IPS-NIHi11 (cell line): ENCODE measurements at regions not wholly inside any gene's neighbourhood (a gene's known extent, or its start where the extent isn't known, plus 50 kb on each side); places are given as distances from the start of the nearest gene placed in this dataset.
"Not testable (repeated sequence)": the region's sequence is repeated elsewhere in the genome, so short reads cannot be mapped to it uniquely, and the experiment has no call there.

Source experiments
- DNase-seq: peaks from one replicate; pipeline ENCODE4 v3.0.0; 2012; ENCODE audit warnings: mixed read lengths, low spot score

DNA sequence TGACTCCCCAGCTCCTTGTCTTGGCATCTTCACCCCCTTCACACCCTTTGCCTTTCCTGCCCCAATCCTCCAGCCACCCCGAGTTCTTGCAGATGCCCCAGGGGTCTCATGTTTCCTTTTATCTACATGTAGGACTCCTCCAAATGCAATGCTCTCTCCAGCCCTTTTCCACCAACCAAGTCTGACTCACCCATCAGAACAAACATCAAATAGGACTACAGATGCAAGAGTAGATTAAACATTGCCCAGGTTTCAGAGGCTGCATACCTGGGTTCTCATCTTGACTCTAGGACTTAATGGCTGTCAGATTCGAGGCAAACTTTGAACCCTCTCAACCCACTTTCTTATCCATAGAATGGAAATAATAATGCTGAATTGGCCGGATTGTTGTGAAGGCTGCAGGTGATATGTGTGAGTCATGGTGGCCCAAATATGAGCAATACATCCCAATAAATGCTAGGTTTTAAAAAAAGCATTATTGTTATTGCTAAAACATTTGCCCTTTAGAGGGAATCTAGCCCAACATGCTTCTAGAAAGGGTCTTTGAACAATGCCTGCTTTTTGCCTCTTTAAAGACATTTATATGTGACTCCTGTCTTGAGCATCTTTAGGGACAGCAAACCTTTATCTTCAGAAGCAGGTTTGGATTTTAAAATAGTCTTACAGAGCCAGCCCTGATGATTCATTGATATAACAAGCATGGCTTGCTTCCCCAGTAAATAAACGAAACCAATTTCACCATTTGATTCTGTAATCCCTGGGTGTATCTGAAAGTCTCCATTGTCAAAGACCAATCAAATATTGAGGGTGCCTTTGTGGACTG, 310.1 kb downstream of the FOXL1 start:
- DNase-seq = no peak

DNA sequence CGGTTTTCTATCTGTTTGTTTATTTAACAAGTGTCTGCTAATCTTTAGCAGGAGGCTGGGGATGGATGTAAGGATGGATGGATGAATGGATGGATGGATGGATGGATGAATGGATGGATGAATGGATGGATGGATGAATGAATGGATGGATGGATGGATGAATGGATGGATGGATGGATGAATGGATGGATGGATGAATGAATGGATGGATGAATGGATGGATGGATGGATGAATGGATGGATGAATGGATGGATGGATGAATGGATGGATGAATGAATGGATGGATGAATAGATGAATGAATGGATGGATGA, 310.7 kb downstream of the FOXL1 start:
- not testable (repeated sequence) for DNase-seq

DNA sequence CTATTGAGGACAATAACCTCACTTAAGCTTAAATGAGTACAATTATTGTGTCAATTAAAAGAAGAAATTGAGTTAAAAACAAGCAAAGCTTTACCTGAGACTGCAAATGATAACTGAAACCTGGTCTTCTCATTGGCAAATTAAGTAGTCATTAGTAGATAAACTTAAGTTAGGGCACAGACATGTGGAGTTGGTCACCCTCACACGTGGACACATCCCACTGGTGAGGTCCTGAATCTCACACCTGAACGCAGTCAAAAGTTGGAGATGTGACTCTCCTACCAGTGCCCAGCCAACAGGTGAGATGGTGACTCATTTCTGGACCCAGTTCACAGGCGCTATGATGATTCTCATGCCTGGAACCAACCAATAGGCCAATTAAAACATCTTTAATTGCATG, 311.6 kb downstream of the FOXL1 start:
- no peak for DNase-seq

DNA sequence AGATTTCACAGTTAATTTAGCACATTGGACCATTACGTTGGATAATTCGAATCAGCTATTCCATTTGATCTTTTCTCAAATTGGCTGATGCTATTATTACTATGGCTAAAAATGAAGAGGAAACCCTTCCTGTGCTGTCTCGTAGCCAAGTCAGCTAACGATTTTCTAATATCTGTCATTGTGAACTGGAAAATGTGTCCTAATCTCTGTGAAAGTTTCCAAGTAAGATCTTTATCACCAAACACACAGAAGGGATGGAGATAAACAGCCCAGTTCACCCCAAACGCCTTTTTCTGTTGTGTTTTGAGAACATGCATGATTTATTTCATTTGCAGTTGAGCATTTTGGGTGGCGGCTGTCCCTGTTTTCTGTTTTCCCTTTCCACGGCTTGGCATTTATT, 312.8 kb downstream of the FOXL1 start:
- no peak for DNase-seq

DNA sequence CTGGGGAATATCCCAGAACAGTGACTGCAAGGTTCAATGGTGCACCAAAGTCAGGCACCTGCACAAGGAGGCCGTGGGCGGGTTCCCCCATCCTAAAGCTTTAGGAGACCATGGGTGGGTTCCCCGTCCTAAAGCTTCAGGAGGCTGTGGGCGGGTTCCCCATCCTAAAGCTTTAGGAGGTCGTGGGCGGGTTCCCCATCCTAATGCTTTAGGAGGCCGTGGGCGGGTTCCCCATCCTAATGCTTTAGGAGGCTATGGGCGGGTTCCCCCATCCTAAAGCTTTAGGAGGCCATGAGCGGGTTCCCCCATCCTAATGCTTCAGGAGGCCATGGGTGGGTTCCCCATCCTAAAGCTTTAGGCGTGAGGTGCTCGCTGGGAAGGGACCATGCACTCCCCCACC, 313.3 kb downstream of the FOXL1 start:
- no peak for DNase-seq

DNA sequence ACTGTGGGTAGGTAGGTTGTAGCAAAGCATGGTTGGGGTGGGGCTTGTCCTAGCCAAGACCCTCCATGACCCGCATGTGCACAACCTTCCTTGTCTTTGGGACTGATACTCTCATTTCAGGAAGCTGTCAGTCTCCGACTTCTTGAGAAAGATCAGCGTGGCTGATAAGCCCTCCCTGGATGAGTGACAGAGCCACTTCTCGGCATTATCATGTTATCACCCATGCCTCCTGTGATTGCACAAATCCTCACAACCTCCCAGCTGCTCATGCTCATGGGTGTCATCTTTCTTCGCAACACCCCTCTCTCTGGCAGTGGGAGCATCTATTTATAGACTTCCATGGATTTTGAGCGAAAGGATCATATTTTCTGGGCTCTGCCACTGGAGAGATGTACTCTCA, 314.2 kb downstream of the FOXL1 start:
- no peak for DNase-seq

DNA sequence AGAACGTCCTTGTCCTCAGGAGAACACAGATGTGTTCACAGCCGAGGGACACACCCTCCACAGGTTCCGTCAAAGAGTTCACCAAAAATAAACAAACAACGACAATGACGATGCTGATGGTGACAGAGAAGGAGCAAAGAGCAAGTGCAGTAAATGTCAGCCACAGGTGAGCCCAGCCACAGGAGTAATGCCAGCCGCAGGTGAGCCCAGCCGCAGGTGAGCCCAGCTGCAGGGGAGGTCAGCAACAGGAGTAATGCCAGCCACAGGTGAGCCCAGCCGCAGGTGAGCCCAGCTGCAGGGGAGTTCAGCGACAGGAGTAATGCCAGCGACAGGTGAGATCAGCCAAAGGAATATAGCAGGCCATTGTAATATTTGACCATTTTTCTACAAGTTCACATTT, 315.2 kb downstream of the FOXL1 start:
- no peak for DNase-seq

DNA sequence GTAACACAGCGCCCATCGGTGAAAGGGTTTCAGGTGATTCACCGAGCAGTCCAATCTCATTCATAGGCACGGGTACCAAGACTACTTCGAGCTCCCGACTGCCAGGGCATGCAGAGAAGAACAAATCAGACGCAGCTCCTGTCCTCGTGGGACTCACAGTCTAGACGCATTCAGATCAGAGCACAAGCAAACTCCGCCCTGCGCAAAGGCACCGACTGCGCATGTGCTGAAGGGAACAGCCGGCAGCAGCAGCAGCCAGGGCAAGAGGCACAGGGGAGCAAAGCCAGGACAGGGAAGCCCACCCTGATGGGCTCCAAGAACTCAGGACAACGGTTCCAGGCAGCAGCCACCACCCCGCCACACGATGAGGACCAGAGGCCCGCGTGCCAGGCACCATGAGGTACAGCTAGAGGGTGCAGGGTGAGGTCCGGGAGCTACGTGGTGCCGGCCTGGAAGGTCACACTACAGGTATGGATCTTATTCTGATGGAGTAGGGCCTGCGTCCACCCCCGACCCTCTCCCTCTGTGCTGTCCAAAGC, 315.7 kb downstream of the FOXL1 start:
- no peak for DNase-seq

DNA sequence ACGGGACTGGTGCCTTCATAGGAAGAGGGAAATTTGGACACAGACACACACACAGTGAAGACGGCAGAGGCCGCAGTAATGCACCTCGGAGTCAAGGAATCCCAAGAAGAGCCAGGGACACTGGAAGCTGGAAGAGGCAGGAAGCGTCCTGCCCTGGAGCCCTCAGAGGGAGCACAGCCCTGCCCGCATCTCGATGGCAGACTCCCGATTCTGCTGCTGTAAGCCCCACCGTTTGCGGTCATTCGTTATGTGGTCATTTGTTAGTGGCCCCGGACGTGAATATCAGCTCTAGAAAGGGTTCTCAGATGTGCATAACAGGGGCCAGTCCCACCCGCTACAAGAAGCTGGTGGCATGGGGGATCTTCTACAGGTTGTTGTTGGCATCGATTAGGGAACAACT, 316.6 kb downstream of the FOXL1 start:
- DNase-seq = no peak

DNA sequence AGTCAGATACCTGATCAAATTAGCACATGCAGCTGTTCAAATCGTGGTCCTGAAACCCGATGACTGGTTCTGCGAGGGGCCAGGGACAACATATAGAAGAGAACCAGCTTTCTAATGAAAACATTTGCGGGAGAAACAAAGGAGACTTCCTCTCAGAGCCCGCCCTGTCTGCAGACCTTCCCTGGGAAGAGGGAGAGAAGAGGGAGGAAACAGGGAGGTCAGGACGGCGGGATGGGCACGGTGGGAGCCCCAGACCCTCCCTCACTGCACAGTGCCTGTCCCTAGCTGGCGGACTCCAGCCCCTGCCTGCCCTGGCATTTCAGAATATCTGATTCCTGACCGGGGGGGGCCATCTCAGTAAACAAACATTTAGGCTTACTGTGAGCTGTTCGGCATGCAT, 317.3 kb downstream of the FOXL1 start:
- no peak for DNase-seq

DNA sequence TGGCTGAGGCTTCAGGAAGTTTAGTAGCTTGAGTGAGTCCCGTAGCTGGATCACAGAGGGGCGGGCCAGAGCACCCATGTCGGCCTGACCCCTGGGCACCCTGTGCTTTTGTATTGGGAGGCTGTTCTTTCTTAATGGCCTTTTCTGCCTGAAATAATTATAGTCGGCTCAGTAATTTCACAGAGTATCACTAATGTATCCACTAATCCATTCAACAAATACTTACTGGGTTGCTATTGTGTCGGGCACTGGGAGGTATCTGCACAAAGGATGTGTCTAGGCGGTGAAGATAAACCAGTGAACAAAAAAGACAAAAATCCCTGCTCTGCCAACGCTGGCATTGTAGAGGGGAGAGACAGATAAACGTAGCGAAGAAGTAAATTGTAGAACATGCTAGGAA, 318.6 kb downstream of the FOXL1 start:
- no peak for DNase-seq

DNA sequence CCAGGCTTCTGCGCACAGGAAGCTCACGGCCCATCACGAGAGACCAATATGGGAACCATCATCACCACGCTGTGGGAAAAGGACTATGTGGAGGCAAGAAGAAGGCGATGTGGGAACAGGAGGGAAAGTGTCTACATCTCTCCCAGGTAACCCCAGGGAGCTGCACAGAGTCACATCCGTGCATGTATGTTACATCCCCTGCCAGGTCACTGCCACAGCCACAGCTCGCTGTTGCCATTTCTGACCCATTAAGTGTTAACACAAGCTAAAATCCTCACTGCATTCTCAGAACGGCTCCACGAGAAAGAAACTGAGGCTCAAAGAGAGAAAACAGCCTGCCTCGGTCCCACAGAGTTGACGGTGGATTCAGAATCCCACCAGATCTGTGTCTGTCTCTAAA, 319.1 kb downstream of the FOXL1 start:
- no peak for DNase-seq

DNA sequence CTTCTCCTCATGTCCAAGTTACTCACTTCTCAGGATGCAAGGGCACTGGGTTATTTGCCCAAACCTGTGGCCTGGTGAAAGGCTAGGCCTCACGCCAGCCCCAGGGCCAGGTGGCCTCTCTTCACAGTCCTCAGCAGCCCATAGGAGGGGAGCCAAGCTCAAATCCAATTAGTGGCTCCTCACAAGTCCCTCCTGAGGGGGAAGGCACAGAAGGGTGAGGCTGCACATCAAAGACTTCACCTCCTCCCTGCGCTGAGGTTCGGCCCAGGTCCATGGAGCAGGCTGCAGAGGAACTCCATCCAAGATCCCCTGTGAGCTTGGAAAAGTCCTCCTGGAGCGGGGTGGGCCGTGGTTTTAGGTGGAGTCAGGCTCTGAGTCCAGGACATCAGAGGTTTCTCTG, 320.0 kb downstream of the FOXL1 start:
- no peak for DNase-seq

DNA sequence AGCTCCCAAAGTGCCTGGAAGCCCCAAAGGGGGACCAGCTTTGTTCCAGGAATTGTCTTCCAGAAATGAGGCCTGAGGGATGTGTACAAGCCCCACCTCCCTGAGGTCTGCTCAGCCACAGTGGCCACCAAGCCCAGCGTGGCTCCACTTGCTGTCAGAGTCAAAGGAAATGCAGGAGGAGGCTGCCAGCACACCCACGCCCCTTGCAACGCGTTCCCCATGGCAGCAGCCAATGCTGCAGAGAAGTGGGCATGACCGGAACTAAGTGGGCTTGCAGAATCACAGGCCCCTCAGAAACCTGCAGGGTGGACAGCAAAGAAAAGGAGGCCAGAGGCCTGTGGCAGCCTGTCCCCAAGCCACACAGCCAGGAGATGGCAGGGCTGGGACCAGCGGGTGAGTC, 320.8 kb downstream of the FOXL1 start:
- no peak for DNase-seq

DNA sequence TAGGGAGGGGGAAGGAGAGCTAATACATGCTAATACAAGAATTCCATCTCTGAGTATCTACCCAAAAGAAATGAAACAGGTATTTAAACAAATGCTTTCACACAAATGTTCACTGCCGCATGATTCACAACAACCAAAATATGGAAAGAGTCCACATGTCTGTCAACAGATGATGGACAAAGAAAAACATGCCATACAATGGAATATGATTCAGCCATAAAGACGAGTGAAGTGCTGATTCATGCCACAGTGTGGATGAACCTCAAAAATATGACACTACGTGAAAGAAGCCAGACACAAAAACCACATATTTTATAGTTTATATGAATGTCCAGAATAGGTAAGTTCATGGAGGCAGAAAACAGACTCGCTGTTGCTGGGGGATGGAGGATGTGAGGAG, 321.4 kb downstream of the FOXL1 start:
- DNase-seq = no peak

DNA sequence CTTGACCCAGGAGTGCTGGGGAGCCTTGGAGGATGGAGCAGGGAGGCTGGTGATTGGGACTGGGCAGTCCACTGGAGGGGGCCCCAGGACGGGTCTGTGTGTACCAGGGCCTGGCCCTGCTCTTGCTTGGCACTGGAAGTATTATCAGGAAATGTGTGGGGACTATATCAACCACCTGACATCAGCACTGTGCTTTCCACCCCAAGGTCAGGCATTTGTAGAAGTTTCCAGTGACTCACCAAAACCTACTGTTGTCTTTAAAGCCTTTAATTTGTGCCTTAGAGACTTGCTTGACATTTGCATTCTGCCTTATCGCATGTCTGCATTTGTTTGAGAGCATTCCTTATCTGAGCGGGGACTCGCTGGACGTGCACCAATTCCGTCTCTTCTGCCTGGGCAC, 323.1 kb downstream of the FOXL1 start:
- DNase-seq = no peak

DNA sequence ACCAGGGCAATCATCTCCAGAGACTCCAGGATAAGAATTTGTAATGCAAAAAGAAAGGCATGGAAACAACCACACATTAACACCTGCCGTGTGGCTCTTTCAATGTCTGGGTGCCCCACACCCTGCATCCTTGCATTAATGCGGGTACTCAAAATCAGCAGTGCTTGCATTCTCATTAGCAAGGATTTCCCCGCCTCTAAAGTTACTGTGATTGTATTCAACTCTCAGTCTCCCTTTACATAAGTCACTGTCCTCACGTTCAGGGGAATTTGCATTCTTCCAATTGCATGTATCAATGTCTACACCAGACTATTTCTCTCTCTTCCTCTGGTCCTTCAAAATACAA, 324.3 kb downstream of the FOXL1 start:
- DNase-seq = no peak

DNA sequence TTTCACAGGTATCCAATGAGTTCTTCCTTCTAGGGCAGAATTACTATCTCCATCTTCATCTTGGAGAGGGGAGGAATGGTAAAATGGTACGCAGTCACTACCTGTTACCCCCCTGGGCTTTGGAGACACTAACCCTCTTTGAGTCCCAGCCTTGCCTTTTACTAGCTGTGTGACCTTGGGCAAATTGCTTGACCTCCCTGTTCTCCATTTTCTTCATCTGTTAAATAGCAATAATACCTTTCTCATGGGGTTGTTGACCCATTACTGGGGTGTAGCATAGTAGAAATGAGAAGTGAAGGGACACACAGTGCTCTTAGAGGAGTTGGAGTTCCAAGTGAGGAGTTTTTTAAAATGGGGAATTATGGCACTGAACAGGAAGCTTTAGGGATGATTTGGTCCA, 324.7 kb downstream of the FOXL1 start:
- DNase-seq = no peak

DNA sequence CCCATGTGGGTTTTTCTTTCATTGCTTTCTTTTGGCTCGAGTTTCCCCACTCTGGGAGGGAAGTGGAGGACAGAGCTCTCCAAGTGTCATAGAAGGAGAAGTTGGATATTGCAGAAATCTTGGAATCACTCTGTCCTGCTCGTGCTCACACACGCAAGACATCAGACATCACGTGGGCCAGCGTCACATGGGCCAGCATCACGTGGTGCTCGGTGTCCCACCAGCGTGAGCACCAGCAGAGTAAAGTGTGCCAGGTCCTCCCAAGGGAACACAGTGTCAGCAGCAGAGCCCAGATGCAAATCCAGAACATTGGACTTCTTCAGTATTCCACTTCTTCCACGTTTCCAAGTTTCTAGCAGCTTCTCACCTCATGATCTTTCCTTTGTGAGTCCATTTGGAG, 327.0 kb downstream of the FOXL1 start:
- DNase-seq = no peak

DNA sequence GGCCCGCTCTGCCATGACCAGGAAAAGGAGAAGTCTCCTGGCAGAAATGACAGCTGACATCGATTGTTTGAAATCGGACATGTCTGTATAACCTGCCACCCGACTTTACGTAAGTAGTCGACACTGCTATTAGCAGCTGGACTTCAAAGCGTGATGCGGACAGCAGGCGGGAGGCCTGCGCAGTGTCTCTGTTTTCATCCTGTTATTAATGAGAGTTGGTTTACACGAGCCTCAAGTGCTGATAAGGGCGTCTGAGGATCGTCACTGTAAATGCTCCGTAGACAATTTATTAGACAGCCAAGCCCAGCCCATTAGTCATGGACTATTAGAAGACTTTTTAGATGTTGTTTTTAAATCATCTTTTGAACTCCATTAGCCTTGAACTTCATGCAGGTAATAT, 328.3 kb downstream of the FOXL1 start:
- DNase-seq = no peak

DNA sequence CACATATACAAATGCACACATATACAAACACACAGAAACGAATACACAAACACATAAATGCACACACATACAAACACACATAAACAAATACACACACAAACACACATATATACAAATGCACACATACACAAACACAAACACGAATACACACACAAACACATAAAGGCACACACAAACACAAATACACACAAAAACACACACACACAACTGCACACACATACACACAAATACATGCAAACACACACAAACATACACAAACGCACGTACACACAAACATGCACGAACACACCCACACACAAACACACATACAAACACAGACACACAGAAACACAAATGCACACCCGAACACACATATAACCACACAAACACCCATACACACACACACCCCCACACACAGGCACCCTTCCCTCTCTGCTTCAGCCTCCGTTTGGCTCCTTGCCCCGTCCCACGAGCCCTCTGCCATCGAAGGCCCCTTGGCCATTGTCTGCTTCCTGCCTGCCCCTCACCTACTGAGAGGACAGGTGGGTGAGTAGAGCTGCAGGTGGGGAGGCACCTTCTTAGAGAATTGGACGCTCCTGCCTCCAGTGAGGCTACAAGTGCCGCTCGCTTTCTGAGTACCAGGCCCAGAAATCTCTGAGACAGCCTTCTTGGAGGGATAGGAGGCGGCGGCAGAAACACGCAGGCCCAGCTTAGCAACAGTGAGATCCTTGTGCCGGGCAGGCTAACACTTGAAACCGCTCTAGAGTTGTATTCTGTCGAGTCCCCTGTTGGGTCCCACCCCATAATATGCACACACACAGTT, 331.2 kb downstream of the FOXL1 start:
- no peak for DNase-seq

DNA sequence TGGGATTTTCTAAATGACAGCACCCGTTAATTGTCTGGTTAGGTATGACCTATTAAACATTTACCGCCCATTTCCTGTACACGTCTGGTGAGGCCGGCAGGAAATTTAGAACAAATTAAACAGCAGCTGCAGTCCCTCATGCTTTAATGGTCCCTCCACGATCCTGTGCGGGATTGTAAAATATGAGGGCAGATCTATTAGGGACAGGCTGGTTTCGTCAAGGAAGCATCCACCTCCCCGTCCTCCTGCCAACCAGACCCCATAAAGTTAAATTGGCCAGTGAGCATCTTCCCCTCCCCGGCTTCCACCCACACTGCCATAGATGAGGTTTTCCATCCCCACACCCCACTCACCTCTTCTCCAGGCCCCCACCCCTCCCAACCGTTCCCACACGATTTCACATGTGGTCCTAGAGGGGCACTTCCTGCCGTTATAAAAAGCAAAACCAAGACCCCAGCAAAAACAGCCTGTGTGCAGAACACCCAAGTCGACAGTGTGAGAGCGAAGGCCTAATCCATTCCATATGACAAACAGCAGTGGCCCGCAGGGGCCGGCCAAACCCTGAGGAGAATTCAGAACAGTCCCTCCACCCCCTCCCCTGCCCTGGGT, 331.9 kb downstream of the FOXL1 start:
- DNase-seq = no peak

DNA sequence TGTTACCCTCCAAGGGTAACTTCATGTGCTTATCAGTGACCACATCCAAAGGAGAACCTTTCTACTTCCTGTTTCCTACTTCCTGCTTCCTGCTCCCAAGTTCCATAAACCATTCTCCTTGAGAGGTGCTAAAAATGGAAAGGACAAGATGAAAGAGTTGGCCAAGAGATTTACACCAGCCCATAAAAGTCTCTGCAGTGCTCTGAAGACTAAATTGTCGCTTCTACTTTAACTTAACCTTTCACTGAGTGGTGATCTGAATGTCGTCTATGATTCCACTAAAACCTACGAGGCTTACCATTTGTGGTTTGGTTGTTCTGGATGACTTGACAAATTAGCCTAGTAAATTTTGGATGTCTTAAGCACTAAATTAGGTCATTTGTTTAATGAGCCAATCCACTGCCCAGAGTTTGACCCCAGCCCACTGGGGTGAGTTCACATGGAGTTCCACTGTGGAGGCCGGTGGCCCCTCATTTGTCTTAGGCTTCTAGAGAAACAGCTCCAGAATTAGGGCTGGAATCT, 333.1 kb downstream of the FOXL1 start:
- no peak for DNase-seq
